HepG2 (cell line): ENCODE measurements at regions not wholly inside any gene's neighbourhood (a gene's known extent, or its start where the extent isn't known, plus 50 kb on each side); places are given as distances from the start of the nearest gene placed in this dataset.

Experiments used
- ATAC-seq: fragments of 200-7000 bp; cut with Tn5 transposase; 3 replicates; pipeline ENCODE4 v1.9.1; 2020; ENCODE audit warnings: mild to moderate bottlenecking, moderate library complexity
- BruUV-seq: library from RNA; stranded (reverse); fragments of 400-500 nt; replicated peaks from 2 replicates; lab custom pipeline; 2021; lab: Mats Ljungman, UMichigan
- CTCF ChIA-PET: fragments of 300-600 bp; formaldehyde crosslinking; extraction: SDS; loops from one replicate; lab custom pipeline; 2021; ENCODE audit warnings: low total read pairs, inconsistent platforms, low intra/inter-chr PET ratio; lab: Yijun Ruan, JAX
- POLR2A ChIA-PET: fragments of 350-600 bp; sonication (Branson Sonifier 250); formaldehyde crosslinking; loops from one replicate; lab custom pipeline; 2020; ENCODE audit warnings: antibody characterized with exemption, inconsistent platforms; lab: Yijun Ruan, JAX
- DNase-seq: peaks from one replicate; pipeline ENCODE4 v3.0.0-alpha.2; 2015; ENCODE audit warnings: low spot score
- FAIRE-seq: peaks from 3 replicates; lab custom pipeline; 2011; peaks lifted over from hg19 to GRCh38; lab: Jason Lieb, UNC
- H2AFZ ChIP-seq: one replicate; pipeline ENCODE4 v1.6.1; 2011; ENCODE audit warnings: low read length, inconsistent platforms
- H3K27ac ChIP-seq: fragments of 300-600 bp; 3 replicates; pipeline ENCODE4 v1.8.0; 2011; ENCODE audit warnings: mixed run types, mild to moderate bottlenecking, mixed read lengths, low read length, inconsistent platforms; ENCODE audit not compliant: insufficient read depth; ENCODE audit errors: extremely low read length
- H3K27me3 ChIP-seq, 2 experiments: fragments of 200-600 bp in 1 of 2; 2 replicates in 1 of 2; 3 replicates in 1 of 2; pipeline versions ENCODE4 v1.6.0 to v1.8.0; 2011; ENCODE audit warnings: low read length in 2 of 2, mild to moderate bottlenecking in 2 of 2, moderate library complexity in 2 of 2, inconsistent platforms in 1 of 2; ENCODE audit not compliant: insufficient read depth in 2 of 2, control insufficient read depth in 1 of 2
- H3K36me3 ChIP-seq, 2 experiments: fragments of 200-600 bp in 1 of 2; replicated peaks in 1 of 2; 2 replicates in 1 of 2; 3 replicates in 1 of 2; pipeline versions ENCODE4 v1.5.1 to v1.8.0; 2011; ENCODE audit warnings: low read length in 2 of 2, inconsistent platforms in 1 of 2; ENCODE audit not compliant: insufficient read depth in 2 of 2, control insufficient read depth in 1 of 2
- H3K4me1 ChIP-seq: 2 replicates; pipeline ENCODE4 v1.5.1; 2012; ENCODE audit warnings: low read length, inconsistent platforms; ENCODE audit not compliant: insufficient read depth
- H3K4me2 ChIP-seq: 2 replicates; pipeline ENCODE4 v1.6.0; 2011; ENCODE audit warnings: low read depth, low read length, inconsistent platforms
- H3K4me3 ChIP-seq, 3 experiments: fragments of 200-600 bp in 1 of 3; sonication (generic), shearing (Covaris generic) in 1 of 3; replicated peaks in 1 of 3; 2 replicates each; pipeline ENCODE4 v1.5.1; 2011 to 2016; ENCODE audit warnings: low read length in 3 of 3, inconsistent platforms in 2 of 3, low read depth in 2 of 3, mild to moderate bottlenecking in 2 of 3, control low read depth in 1 of 3, mixed read lengths in 1 of 3; ENCODE audit not compliant: insufficient read depth in 1 of 3
- H3K79me2 ChIP-seq: one replicate; pipeline ENCODE4 v1.6.1; 2011; ENCODE audit warnings: low read length, inconsistent platforms; ENCODE audit not compliant: insufficient read depth
- H3K9ac ChIP-seq: 2 replicates; pipeline ENCODE4 v1.6.0; 2011; ENCODE audit warnings: mild to moderate bottlenecking, low read depth, low read length, inconsistent platforms; ENCODE audit not compliant: insufficient read depth
- H3K9me3 ChIP-seq: 2 replicates; pipeline ENCODE4 v1.5.1; 2012; ENCODE audit warnings: mild to moderate bottlenecking, low read length
- H4K20me1 ChIP-seq: 2 replicates; pipeline ENCODE4 v1.6.0; 2011; ENCODE audit warnings: inconsistent platforms, mild to moderate bottlenecking, low read length, moderate library complexity; ENCODE audit not compliant: insufficient read depth
- FOXO4 ChIP-seq: sonication (generic); formaldehyde crosslinking; conservative IDR thresholded peaks from 2 replicates; pipeline ENCODE4 v1.8.1; 2023; ENCODE audit warnings: missing genetic modification reagents
- GZF1 ChIP-seq: sonication (generic); formaldehyde crosslinking; IDR thresholded peaks from 2 replicates; pipeline ENCODE4 v1.5.1; 2020; ENCODE audit warnings: mild to moderate bottlenecking, missing genetic modification reagents
- JUNB ChIP-seq: sonication (generic); formaldehyde crosslinking; IDR thresholded peaks from 2 replicates; pipeline ENCODE4 v1.8.0; 2022; ENCODE audit warnings: missing genetic modification reagents, mild to moderate bottlenecking, borderline replicate concordance
- MEIS2 ChIP-seq: sonication (generic); formaldehyde crosslinking; IDR thresholded peaks from 2 replicates; pipeline ENCODE4 v1.9.0; 2021; ENCODE audit warnings: mild to moderate bottlenecking, missing genetic modification reagents
- PAF1 ChIP-seq: IDR thresholded peaks from 2 replicates; pipeline ENCODE4 v1.6.1; 2016; ENCODE audit warnings: missing genetic modification reagents, missing compliant biosample characterization
- PRPF4 ChIP-seq: fragments of 200-400 bp; formaldehyde crosslinking; IDR thresholded peaks from 2 replicates; pipeline ENCODE4 v1.6.1; 2016; ENCODE audit warnings: low read length, low read depth; ENCODE audit not compliant: poor library complexity, severe bottlenecking
- RFX1 ChIP-seq: fragments of 450-650 bp; IDR thresholded peaks from 2 replicates; pipeline ENCODE4 v1.6.1; 2017
- SIX4 ChIP-seq: sonication (generic); formaldehyde crosslinking; IDR thresholded peaks from 2 replicates; pipeline ENCODE4 v1.4.0; 2020; ENCODE audit warnings: missing genetic modification reagents
- TOPORS ChIP-seq: sonication (generic); formaldehyde crosslinking; IDR thresholded peaks from 2 replicates; pipeline ENCODE4 v1.8.0; 2023; ENCODE audit warnings: mild to moderate bottlenecking, missing genetic modification reagents
- ZNF180 ChIP-seq: sonication (generic); formaldehyde crosslinking; IDR thresholded peaks from 2 replicates; pipeline ENCODE4 v1.4.0; 2020; ENCODE audit warnings: low read depth, missing genetic modification reagents, borderline replicate concordance
- ZNF3 ChIP-seq: IDR thresholded peaks from 2 replicates; pipeline ENCODE4 v1.7.0; 2017; ENCODE audit warnings: inconsistent platforms
- ZNF33B ChIP-seq: sonication (generic); formaldehyde crosslinking; IDR thresholded peaks from 2 replicates; pipeline ENCODE4 v1.5.1; 2020; ENCODE audit warnings: mild to moderate bottlenecking, missing genetic modification reagents
- ZNF605 ChIP-seq: sonication (generic); formaldehyde crosslinking; IDR thresholded peaks from 2 replicates; pipeline ENCODE4 v1.8.0; 2022; ENCODE audit warnings: mild to moderate bottlenecking, missing genetic modification reagents
- ZNF687 ChIP-seq: sonication (generic); formaldehyde crosslinking; IDR thresholded peaks from 2 replicates; pipeline ENCODE4 v1.5.1; 2020; ENCODE audit warnings: mild to moderate bottlenecking, missing genetic modification reagents, moderate library complexity
- ZNF788 ChIP-seq: sonication (generic); formaldehyde crosslinking; IDR thresholded peaks from 2 replicates; pipeline ENCODE4 v1.5.0; 2020; ENCODE audit warnings: mild to moderate bottlenecking, missing genetic modification reagents, borderline replicate concordance
- ZSCAN12 ChIP-seq: sonication (generic); formaldehyde crosslinking; IDR thresholded peaks from 2 replicates; pipeline ENCODE4 v1.9.0; 2021; ENCODE audit warnings: mild to moderate bottlenecking, missing genetic modification reagents
- ZSCAN25 ChIP-seq: sonication (generic); formaldehyde crosslinking; IDR thresholded peaks from 2 replicates; pipeline ENCODE4 v1.8.0; 2022; ENCODE audit warnings: mild to moderate bottlenecking, missing genetic modification reagents
- whole genome bisulfite sequencing: methylation state at CpG from one replicate; pipeline ENCODE4 v1.1.6; 2017; ENCODE audit warnings: low lambda C conversion rate; 5-methylcytosine and 5-hydroxymethylcytosine counted together
- in situ Hi-C: cut with HindIII; loops from 2 replicates; pipeline ENCODE4 v1.10.0; 2017; ENCODE audit warnings: low pct_unique_long_range_greater_than_20kb; ENCODE audit not compliant: extremely low pct_ligation_motif_present
- intact Hi-C: fragments of 100-400 bp; cut with micrococcal nuclease; formaldehyde crosslinking; loops from one replicate; pipeline ENCODE4 v1.10.0; 2022; ENCODE audit not compliant: unreplicated experiment
- TF ChIP-seq, protein P1 (sequence below): sonication (generic); formaldehyde crosslinking; conservative IDR thresholded peaks from 2 replicates; pipeline ENCODE4 v1.5.0; 2020; ENCODE audit warnings: missing genetic modification reagents

GRCh38 chr3:159679900-159680299 lies 308.7 kb upstream of the IL12A start:
- in situ Hi-C loops = no loop called here

More at GRCh38 chr3:159679900-159680299, 308.7 kb upstream of the IL12A start:
- no peaks in the 10 kb centered on the region for H3K36me3 ChIP-seq
- DNase-seq (no peak), ATAC-seq (no peak), FAIRE-seq (no peak)
- no TSS peak for BruUV-seq
- H3K27me3 ChIP-seq = no peaks in the 10 kb centered on the region
- H3K4me3 ChIP-seq = no peak overlapping the region
- POLR2A ChIA-PET = no interaction called here
- H3K79me2 ChIP-seq = no peaks in the 10 kb centered on the region
- H4K20me1 ChIP-seq = no peaks in the 10 kb centered on the region
- H3K27ac ChIP-seq = no peak overlapping the region
- no peak for TF ChIP-seq ZNF687 (CRISPR knock-in tag)
- no peak for TF ChIP-seq RFX1
- no peak for TF ChIP-seq ZSCAN12 (CRISPR knock-in tag)
- no peak for TF ChIP-seq ZNF788 (CRISPR knock-in tag)
- TF ChIP-seq PRPF4 = no peak
- no peak for TF ChIP-seq SIX4 (CRISPR knock-in tag)
- no peak for TF ChIP-seq MEIS2 (CRISPR knock-in tag)
- no peak for TF ChIP-seq PAF1 (CRISPR knock-in tag)
- TF ChIP-seq ZNF180 (CRISPR knock-in tag) = no peak
- TF ChIP-seq TOPORS (CRISPR knock-in tag) = no peak
- TF ChIP-seq ZNF605 (CRISPR knock-in tag) = no peak
- TF ChIP-seq ZNF33B (CRISPR knock-in tag) = no peak
- no peak for TF ChIP-seq FOXO4
- no peak for TF ChIP-seq JUNB (CRISPR knock-in tag)
- TF ChIP-seq, protein P1, sequence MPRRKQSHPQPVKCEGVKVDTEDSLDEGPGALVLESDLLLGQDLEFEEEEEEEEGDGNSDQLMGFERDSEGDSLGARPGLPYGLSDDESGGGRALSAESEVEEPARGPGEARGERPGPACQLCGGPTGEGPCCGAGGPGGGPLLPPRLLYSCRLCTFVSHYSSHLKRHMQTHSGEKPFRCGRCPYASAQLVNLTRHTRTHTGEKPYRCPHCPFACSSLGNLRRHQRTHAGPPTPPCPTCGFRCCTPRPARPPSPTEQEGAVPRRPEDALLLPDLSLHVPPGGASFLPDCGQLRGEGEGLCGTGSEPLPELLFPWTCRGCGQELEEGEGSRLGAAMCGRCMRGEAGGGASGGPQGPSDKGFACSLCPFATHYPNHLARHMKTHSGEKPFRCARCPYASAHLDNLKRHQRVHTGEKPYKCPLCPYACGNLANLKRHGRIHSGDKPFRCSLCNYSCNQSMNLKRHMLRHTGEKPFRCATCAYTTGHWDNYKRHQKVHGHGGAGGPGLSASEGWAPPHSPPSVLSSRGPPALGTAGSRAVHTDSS (CRISPR knock-in tag) = no peak
- no peak for TF ChIP-seq ZNF3 (CRISPR knock-in tag)
- TF ChIP-seq GZF1 (CRISPR knock-in tag) = no peak
- TF ChIP-seq ZSCAN25 (CRISPR knock-in tag) = no peak
- no peak overlapping the region for H3K4me2 ChIP-seq
- 57% methylated on average over 11 of the region's 11 CpGs for WGBS
- H3K9ac ChIP-seq = no peak overlapping the region
- no peak overlapping the region for H2AFZ ChIP-seq
- no peaks in the 10 kb centered on the region for H3K4me1 ChIP-seq
- no peaks in the 10 kb centered on the region for H3K9me3 ChIP-seq
- intact Hi-C loops = no loop called here
- CTCF ChIA-PET = no interaction called here
